Keratinocyte (primary cell): ENCODE measurements at regions not wholly inside any gene's neighbourhood (a gene's known extent, or its start where the extent isn't known, plus 50 kb on each side); places are given as distances from the start of the nearest gene placed in this dataset.

Experiments used
- DNase-seq: peaks from one replicate; pipeline ENCODE4 v3.0.0-alpha.2; 2011; ENCODE audit warnings: low read depth, missing footprints, low spot score
- FAIRE-seq: peaks from 2 replicates; lab custom pipeline; 2011; peaks lifted over from hg19 to GRCh38; lab: Jason Lieb, UNC
- H2AFZ ChIP-seq: 2 replicates; pipeline ENCODE4 v1.6.0; 2012; ENCODE audit warnings: low read length, control low read depth, inconsistent platforms; ENCODE audit not compliant: control insufficient read depth
- H3K27ac ChIP-seq: 2 replicates; pipeline ENCODE4 v1.5.1; 2011; ENCODE audit warnings: low read length; ENCODE audit not compliant: control insufficient read depth, insufficient read depth
- H3K27me3 ChIP-seq: 3 replicates; pipeline ENCODE4 v1.6.0; 2011; ENCODE audit warnings: low read length; ENCODE audit not compliant: control insufficient read depth, insufficient read depth; ENCODE audit errors: extremely low read depth
- H3K36me3 ChIP-seq, 2 experiments: 2 replicates in 1 of 2; 3 replicates in 1 of 2; pipeline ENCODE4 v1.5.1; 2011; ENCODE audit warnings: low read length in 2 of 2, mild to moderate bottlenecking in 1 of 2; ENCODE audit not compliant: control insufficient read depth in 2 of 2, insufficient read depth in 2 of 2; ENCODE audit errors: extremely low read depth in 1 of 2
- H3K4me1 ChIP-seq: 3 replicates; pipeline ENCODE4 v1.5.1; 2011; ENCODE audit warnings: low read length; ENCODE audit not compliant: control insufficient read depth, insufficient read depth; ENCODE audit errors: extremely low read depth
- H3K4me2 ChIP-seq: 3 replicates; pipeline ENCODE4 v1.6.0; 2011; ENCODE audit warnings: low read depth, low read length; ENCODE audit not compliant: control insufficient read depth, insufficient read depth; ENCODE audit errors: extremely low read depth
- H3K4me3 ChIP-seq, 3 experiments: fragments of 200-600 bp in 1 of 3; sonication (generic) in 1 of 3; 2 replicates in 2 of 3; 3 replicates in 1 of 3; pipeline ENCODE4 v1.5.1; 2011 to 2016; ENCODE audit warnings: low read length in 3 of 3, mild to moderate bottlenecking in 3 of 3, control low read depth in 2 of 3, inconsistent platforms in 1 of 3, low read depth in 1 of 3, mixed read lengths in 1 of 3, mixed run types in 1 of 3, moderate library complexity in 1 of 3; ENCODE audit not compliant: control insufficient read depth in 2 of 3, insufficient read depth in 2 of 3; ENCODE audit errors: extremely low read depth in 1 of 3
- H3K79me2 ChIP-seq: 2 replicates; pipeline ENCODE4 v1.6.0; 2012; ENCODE audit warnings: low read length; ENCODE audit not compliant: control insufficient read depth, insufficient read depth
- H3K9ac ChIP-seq: 3 replicates; pipeline ENCODE4 v1.6.0; 2011; ENCODE audit warnings: low read length; ENCODE audit not compliant: control insufficient read depth, insufficient read depth; ENCODE audit errors: extremely low read depth
- H3K9me1 ChIP-seq: 3 replicates; pipeline ENCODE4 v1.6.0; 2011; ENCODE audit warnings: low read length; ENCODE audit not compliant: control insufficient read depth, insufficient read depth; ENCODE audit errors: extremely low read depth
- H3K9me3 ChIP-seq: 2 replicates; pipeline ENCODE4 v1.5.1; 2012; ENCODE audit warnings: low read depth, low read length; ENCODE audit not compliant: control insufficient read depth
- H4K20me1 ChIP-seq: 3 replicates; pipeline ENCODE4 v1.6.0; 2011; ENCODE audit warnings: low read length; ENCODE audit not compliant: control insufficient read depth, insufficient read depth; ENCODE audit errors: extremely low read depth
- EZH2 ChIP-seq: IDR thresholded peaks from one replicate; pipeline ENCODE4 v1.6.1; 2012; ENCODE audit warnings: inconsistent platforms, mild to moderate bottlenecking, low read length, moderate library complexity
- dilution Hi-C: fragments of 300-500 bp; cut with MboI; formaldehyde crosslinking; loops from one replicate; pipeline ENCODE4 v1.7.0; 2020; ENCODE audit warnings: low sequenced_read_pairs; ENCODE audit not compliant: extremely low pct_ligation_motif_present
- TF ChIP-seq, protein P1 (sequence below), 3 experiments: IDR thresholded peaks in 1 of 3; conservative IDR thresholded peaks in 1 of 3; optimal IDR thresholded peaks in 1 of 3; 2 replicates in 2 of 3; 3 replicates in 1 of 3; pipeline versions ENCODE3 to v1.5.1; 2011; ENCODE audit warnings: low read length in 3 of 3, mild to moderate bottlenecking in 3 of 3, moderate library complexity in 2 of 3, control low read depth in 1 of 3, inconsistent platforms in 1 of 3; ENCODE audit not compliant: insufficient read depth in 2 of 3; ENCODE audit errors: extremely low read depth in 1 of 3

DNA sequence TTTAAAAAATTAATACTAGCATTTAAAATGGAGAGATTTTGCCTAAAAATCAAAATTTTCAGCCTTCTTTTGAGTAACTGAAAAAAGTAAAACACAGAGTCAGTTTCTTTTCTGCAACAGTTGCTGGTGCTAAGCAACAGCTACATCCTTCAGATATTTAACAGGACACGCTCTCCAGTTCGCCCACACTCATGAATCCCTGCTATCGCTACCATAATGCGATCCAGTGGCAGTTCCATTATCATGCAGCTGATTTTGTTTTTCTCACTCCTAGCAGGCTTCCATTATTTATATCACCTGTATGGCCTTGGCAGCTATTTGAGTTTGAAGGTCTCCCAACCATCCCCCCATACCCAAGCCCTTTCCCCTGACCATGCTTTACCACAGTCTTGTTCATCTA lies 93.1 kb upstream of the NCKAP5 start:
- H3K9me1 ChIP-seq: no peaks in the 10 kb centered on the region
- no peak overlapping the region for H3K4me2 ChIP-seq
- H3K36me3 ChIP-seq: no peaks in the 10 kb centered on the region
- H3K4me3 ChIP-seq: no peak overlapping the region
- FAIRE-seq: no peak
- H3K9ac ChIP-seq: no peak overlapping the region
- H3K27ac ChIP-seq: no peak overlapping the region
- no peak for DNase-seq
- TF ChIP-seq, protein P1, sequence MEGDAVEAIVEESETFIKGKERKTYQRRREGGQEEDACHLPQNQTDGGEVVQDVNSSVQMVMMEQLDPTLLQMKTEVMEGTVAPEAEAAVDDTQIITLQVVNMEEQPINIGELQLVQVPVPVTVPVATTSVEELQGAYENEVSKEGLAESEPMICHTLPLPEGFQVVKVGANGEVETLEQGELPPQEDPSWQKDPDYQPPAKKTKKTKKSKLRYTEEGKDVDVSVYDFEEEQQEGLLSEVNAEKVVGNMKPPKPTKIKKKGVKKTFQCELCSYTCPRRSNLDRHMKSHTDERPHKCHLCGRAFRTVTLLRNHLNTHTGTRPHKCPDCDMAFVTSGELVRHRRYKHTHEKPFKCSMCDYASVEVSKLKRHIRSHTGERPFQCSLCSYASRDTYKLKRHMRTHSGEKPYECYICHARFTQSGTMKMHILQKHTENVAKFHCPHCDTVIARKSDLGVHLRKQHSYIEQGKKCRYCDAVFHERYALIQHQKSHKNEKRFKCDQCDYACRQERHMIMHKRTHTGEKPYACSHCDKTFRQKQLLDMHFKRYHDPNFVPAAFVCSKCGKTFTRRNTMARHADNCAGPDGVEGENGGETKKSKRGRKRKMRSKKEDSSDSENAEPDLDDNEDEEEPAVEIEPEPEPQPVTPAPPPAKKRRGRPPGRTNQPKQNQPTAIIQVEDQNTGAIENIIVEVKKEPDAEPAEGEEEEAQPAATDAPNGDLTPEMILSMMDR (optimal IDR thresholded peaks at IDR 0.05 in 1 of 3, IDR thresholded peaks at IDR 0.05 in 1 of 3, conservative IDR thresholded peaks at IDR 0.05 in 1 of 3; ENCODE audit: extremely low read depth in 1 of 3, insufficient read depth in 2 of 3, low read length in 3 of 3): no peak
- no peak for TF ChIP-seq EZH2
- no peaks in the 10 kb centered on the region for H3K79me2 ChIP-seq
- H3K4me1 ChIP-seq: no peaks in the 10 kb centered on the region
- H2AFZ ChIP-seq: no peak overlapping the region
- no peaks in the 10 kb centered on the region for H3K9me3 ChIP-seq
- H4K20me1 ChIP-seq: no peaks in the 10 kb centered on the region
- no peaks in the 10 kb centered on the region for H3K27me3 ChIP-seq
- dilution Hi-C loops: no loop called here

DNA sequence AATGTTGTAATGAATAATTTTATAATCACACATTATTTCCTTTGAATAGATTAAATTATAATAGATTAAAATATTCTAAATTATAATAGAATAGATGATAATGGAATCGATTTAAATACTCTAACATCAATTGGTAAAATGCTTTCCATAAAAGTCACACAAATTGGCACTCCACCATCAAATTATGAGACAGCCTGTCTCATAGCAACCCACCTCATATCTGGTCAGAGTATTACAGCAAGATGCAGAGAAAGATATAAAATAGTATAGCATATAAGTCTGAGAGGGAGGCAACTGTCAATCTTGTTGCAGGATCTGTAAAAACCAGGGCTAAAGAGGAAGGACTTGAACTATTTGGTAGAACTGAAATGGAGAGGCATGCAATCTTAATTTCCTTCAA lies 98.4 kb upstream of the NCKAP5 start:
- Histone ChIP-seq H3K4me1 (peaks cover 6% of the 10 kb centered on the region), H3K36me3 (no peaks in the 10 kb centered on the region), H3K9me3 (no peaks in the 10 kb centered on the region), H4K20me1 (no peaks in the 10 kb centered on the region), H3K27ac (no peak overlapping the region), H3K27me3 (no peaks in the 10 kb centered on the region), H3K79me2 (no peaks in the 10 kb centered on the region), H2AFZ (no peak overlapping the region), H3K4me3 (no peak overlapping the region), H3K9me1 (no peaks in the 10 kb centered on the region), H3K4me2 (no peak overlapping the region), H3K9ac (no peak overlapping the region)
- no peak for FAIRE-seq
- dilution Hi-C loops: no loop called here
- TF ChIP-seq, protein P1 (optimal IDR thresholded peaks at IDR 0.05 in 1 of 3, IDR thresholded peaks at IDR 0.05 in 1 of 3, conservative IDR thresholded peaks at IDR 0.05 in 1 of 3; ENCODE audit: extremely low read depth in 1 of 3, insufficient read depth in 2 of 3, low read length in 3 of 3): no peak
- no peak for TF ChIP-seq EZH2
- no peak for DNase-seq
